CD4-positive, alpha-beta T cell treated with Interleukin-4 for 4 hours (primary cell): ENCODE measurements at regions not wholly inside any gene's neighbourhood (a gene's known extent, or its start where the extent isn't known, plus 50 kb on each side); places are given as distances from the start of the nearest gene placed in this dataset.
"Not testable (repeated sequence)": the region's sequence is repeated elsewhere in the genome, so short reads cannot be mapped to it uniquely, and the experiment has no call there.

Source experiments
- DNase-seq: peaks from one replicate; pipeline ENCODE4 v3.0.0-alpha.2; 2020

DNA sequence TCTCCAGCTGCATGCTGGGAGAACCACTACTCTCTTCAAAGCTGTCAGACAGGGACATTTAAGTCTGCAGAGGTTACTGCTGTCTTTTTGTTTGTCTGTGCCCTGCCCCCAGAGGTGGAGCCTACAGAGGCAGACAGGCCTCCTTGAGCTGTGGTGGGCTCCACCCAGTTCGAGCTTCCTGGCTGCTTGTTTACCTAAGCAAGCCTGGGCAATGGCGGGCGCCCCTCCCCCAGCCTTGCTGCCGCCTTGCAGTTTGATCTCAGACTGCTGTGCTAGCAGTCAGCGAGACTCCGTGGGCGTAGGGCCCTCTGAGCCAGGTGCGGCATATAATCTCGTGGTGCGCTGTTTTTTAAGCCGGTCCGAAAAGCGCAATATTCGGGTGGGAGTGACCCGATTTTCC is 215.0 kb downstream of the STIM2 start:
- not testable (repeated sequence) for DNase-seq

DNA sequence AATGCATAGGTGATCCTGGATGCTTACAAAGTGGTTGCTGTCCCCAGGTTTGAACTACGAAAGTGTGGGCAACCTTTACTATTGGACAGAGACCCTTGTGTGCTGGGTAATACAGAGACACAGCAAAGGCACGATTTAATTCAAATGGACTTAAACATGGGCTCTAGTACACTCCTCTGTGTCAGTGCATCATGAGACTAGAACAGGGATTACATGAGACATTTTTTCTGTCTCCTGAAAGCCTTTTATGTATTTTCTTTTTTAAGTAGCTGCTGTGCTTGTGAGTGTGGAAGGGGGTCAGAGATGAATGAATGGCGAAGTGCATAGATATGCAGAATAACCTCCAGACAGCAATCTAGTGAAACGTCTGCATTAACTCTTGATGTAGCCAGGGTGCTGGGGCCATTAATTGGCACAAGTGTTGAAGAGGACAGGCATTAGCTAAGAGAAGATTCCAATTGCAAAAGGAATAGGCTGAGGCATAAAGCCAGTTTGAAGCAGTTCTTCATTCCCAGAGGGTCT is 218.4 kb downstream of the STIM2 start:
- DNase-seq = no peak

DNA sequence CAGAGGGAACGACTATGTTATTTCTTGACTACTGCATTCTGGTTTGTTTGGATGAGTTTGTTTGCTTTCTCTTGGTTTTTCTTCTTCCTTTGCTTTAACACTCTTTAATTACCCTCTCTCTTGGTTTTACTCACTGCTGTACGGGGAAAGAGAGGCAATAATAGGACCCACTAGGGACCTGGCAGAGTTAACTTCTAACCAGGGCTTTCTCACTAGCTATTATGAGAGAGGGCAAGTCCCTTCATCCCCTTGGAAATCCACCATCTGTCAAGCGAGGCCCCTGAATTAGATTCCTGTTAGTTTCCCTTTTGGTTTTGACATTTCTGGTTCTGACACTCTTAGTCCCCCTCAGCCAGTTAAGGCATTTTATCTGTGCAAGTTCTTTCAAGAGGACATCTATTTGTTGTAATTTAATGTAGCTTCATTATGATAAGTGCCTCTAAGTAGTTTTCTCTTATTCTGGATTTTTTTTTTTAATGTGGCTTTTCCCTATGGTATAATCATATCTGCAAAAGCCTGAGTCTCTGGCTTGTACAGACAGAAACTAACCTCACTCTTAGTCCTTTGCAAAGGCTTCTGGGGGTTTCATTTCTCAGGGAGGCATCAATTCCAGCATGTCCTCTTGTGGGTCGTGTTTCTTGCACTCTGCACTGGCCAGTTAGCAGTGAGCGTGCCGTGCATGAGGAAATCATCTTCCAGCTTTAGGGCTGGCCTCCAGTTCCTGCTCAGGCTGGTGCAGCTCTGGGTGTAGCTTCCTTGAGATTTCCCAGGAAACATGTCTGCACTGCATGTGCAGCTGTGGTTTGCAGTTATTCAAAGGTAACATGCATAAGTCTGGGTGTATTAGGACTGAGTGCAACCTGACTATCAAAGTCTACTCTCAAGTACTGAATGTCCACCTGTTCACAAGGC is 221.3 kb downstream of the STIM2 start:
- DNase-seq = no peak

DNA sequence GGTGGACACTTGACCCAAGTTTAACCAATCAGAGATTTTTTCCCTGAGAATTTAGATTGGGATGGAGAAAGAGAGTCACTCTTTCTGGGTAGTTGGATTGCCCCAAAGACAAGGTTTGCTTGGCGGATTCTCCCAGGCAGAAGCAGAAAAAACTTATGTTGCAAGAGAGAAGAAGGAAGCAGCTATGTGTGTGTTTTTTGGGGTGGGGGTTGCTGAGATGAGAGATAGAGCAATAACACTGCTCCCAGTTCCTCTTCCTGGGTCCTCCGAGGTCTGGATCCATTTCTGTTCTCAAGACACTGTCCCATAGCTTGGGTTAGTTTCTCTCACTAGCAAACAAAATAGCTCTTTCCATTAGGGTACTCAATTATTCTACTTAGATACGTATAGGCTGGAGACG is 222.1 kb downstream of the STIM2 start:
- DNase-seq = no peak

DNA sequence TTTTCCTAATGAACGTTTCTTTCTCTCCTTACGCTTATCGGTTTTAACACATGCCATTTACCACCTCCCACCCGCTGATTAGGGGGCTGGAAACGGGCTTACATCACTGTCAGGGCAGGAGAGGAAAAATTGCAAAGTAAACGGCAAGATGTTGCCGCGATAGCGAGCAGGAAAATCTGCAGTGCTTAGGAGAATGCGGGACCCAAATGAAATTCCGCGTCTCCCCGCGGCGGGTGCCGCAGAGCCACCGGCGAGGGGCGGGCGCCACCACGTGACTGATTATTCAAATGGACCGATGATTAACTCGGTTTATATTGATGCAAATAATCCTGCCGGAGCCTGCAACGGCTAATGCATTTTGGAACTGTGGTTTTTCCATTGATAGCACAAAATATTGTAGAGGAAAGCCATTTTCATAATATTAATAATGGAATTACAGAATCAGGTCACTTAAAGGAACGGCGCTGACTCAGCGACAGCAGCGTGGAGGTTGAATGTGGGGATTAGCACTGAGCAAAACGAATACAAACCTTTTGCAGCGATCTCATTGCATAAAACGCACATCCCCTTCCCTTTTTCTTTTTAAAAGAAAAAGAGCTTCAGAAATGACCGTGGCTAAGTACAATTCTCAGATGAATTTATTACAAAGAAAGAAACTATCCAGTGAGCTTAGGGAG is 224.2 kb downstream of the STIM2 start:
- DNase-seq = peak; percentile 6

DNA sequence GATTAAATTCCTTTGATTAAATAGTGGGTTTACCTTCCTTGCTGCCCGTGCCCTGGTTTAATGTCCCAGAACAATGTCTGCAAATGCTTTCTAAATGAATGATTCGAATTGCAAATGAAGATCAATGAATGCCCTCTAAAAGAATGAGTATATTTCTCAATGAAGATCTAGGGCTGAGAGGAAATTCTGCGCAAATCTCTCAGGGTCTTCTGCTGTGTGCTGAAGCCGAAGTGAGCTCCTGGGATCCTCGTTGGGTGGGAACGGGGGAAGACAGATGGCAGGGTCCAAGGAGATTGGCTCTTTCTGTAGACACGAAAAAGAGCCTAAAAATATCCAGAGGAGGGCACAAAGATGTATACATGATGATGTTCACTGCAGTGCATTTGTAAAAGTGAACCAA is 224.8 kb downstream of the STIM2 start:
- DNase-seq = no peak

DNA sequence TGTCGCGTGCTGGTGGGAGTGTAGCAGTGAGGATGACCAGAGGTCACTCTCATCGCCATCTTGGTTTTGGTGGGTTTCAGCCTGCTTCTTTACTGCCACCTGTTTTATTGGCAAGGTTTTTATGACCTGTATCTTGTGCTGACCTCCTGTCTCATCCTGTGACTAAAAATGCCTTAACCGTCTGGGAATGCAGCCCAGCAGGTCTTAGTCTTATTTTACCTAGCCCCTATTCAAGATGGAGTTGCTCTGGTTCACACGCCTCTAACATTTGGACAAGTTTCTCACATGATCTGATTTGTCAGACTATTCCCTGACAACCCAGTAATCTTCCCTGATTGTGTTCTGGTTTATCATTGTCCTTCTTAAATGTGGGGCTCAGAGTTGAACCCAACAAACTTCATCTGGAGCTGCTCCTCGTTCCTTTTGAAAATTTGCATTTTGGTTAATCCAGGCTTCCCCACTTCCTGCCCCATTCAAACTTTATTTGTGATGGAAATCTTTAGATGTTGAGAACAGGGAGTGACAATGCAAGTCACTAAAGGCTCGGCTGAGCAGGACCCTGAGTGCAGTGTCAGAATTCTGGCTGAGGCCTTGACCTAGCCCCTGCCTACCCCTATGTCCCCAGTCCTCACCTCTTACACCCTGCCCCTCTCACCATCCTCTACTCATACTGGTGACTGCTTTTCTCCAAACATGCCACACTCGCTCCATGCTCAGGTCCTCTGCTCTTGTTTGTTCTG is 226.8 kb downstream of the STIM2 start:
- no peak for DNase-seq

DNA sequence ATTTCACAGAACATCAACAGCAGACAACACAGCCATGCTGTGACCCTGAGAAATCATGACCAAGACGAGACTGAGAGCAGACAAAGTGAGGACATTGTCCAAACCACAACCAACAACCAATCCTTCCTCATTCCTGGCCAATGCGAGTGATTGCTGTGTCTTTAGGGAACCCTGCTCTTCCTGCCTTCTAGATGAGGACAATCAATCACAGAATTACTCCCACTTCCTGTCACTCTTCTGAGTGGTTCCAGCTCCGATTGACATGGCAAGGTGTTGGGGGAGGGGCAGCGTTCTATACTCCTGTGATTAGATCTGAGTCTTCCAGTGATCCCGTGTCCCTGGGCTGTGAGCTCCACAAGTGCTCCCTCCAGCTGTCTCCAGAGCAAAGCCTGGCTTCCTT is 227.8 kb downstream of the STIM2 start:
- DNase-seq = no peak

DNA sequence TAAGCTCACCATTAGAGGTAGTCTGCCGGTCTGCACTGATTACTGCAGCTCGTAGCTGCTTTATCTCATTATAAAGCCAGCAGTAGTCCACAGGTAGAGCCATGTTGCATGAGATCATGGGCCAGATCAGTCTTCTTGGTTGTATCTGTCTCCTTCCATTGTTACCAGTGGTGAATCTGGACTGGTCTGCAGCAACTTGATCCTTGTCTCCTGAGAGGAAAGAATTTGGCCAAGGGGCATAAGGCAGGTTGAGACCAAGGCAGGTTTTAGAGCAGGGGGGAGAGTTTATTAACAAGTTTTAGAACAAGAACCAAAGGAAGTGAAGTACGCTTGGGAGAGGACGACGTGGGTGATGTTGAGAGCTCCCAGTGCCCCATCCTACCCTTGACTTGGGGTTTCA is 228.5 kb downstream of the STIM2 start:
- DNase-seq = no peak

DNA sequence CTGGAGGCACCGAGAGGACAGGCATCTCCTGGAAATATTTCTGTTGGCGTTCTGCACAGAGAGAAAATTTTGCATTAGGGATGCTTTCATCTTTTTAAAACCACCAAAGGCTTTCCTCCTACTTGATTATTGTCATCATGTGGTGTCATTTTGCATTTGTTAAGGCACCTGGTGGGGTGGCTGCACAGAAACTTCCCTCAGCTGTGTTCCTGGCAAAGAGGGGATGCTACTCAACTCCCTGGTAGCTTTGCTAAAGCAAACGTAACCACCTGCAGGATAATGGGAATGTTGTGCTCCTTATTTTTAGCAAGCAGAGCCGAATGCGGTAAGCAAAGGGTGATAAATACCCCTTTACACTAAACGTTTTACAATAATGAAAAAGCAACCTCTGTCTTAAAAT is 229.8 kb downstream of the STIM2 start:
- no peak for DNase-seq

DNA sequence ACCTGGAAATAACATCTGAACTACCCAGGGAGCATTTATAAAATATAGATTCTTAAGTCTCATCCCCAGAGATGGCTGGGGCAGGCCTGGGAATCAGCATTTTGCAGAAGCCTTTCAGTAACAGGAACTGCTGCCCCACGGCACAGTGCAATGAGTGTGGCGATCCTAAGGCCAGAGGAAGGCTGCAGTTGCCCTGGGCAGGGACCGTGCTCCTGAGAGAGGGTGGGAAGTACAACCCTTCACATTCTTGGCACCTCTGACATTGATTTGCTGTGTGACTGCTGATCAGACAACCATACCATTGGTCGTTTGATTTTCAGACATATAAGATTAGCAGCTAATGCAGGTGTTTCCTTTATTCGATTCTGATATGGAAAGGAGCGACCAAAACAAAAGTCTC is 233.6 kb downstream of the STIM2 start:
- no peak for DNase-seq

DNA sequence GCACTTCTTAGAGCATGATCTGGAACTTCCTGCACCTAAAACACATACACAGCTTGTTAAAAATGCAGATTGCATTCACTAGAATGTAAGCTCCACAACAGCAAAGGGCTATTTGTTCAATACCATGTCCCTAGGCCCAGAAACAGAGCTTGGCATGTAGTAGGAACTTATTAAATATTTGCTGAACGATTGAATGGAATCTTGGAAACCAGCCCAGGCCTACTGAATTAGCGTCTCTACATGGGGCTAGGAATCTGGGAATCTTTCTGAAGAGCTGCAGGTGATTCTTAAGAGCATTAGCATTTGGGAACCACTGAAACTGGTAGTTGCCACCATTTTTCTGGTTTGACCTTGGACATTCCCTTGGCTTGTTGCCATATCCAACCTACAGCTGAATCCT is 234.1 kb downstream of the STIM2 start:
- DNase-seq = no peak

DNA sequence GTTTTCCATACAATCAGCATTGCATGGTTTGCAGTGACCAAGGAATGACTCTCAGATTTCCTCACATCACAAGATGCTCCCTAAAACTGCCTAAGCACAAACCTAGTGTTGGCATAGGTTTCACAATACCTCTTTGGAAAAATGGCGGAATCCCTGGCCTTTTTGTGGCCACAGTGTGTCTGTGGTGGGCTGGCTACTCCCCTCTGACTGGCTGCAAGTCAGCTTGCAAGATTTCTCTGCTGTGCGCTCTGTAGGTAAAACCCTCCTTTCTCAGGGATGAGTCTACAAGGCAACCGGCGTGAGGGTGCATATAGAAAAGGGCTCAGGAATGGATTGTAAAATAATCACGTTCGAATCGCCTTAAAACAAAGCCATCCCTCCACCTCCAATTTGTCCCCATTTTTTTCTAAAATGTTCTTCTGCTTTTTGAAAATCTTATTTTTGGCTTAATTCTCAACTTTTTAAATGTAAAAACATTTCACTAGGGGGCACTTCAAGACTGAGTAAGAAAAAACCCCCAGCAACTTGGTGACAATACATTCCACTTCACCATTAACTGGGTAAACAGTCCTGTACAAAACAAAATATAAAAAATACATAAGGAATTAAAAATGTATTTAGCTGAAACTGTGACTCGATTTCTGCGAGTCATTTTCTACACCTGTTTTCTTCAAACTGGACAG is 235.6 kb downstream of the STIM2 start:
- no peak for DNase-seq

DNA sequence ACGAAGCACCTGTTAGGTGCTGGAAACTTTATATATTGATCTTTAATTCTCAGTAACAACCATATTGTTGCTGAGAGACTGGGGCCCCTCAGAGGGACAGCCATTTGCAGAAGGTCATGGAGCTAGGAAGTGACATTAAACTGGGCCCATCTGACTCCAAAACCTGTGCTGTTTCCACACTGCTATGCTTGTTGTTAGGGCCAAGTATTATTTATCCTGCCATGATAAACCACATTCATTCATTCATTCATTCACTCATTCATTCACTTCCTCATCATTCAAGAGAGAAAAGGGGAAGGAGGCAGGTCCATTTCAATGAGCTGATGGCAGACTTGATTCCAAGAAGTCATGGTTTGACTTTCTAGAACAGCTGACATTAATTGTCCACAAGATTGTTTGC is 237.4 kb downstream of the STIM2 start:
- no peak for DNase-seq

DNA sequence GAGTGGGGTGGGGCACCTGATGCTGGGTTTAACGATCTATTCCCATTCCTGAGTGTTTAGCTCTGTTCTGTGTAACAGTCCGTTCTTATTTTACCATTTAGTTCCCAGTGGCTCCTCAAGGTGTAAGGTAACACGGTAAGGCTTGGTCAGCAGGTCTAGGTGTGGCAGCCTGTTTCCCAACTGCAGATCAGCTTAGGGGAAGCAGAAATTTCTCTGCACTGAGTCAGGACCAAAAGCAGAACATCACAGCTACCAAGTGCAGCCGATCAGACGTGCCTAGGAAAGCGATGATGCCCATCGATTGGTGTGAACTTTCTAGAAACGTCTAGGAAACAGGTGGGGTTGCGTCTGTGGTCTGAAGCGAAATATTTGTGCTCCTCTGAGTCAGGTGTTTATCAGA is 240.1 kb downstream of the STIM2 start:
- DNase-seq = no peak

DNA sequence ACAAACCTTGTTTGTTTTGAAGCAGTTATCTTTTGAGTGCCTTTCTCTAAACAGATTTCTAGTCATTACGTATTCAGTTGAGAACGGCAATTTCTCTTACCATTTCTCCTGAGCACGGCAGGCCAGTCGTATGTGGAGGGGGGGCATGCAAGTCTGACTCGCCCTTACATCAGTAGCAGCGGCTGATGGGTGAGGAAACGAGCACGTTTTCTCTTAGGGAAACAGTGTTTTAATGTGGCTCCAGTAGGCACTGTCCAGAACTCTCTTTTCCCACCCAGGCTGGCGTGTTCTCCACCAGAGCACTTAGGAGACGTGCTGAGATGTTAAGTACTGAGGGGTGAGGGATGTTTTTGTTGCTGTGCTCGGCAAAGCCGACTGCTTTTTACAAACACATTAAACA is 240.5 kb downstream of the STIM2 start:
- no peak for DNase-seq

DNA sequence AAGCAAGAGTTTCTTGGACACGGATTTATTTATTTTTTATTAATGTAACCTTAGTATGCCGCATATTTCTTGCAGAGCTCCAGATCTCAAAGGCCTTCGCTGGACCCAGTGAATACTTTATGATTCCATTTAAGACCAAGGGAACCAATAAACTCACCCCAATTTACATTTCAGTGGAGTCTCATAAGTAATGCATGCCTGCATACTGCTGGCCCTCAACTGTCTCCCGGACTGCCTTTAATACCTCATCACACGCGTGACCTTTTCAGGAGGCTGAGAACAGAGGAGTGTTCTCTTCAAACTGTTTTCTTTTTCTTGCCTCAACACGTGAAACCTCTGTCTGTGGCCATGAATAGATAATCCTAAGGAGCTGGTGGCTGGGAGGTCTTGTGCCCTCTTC is 240.9 kb downstream of the STIM2 start:
- DNase-seq = no peak

DNA sequence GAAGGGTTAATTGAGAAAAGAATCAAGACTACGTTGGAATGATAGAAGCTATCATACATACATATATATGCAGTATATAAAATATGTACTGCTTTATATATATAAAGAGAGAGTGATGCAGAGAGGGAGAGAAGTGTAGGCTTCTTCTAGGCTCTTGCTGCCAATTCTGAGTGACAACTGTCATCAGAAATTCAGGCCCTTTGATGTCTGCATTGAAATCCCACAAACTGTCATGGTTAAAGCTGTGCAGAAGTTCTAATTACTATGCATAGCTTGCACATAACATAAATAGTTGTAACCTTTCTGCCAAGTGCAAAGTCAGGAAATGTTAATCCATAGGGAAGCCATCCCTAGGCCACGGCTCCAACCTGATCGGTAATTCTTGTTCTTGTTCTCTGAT is 251.0 kb downstream of the STIM2 start:
- no peak for DNase-seq

DNA sequence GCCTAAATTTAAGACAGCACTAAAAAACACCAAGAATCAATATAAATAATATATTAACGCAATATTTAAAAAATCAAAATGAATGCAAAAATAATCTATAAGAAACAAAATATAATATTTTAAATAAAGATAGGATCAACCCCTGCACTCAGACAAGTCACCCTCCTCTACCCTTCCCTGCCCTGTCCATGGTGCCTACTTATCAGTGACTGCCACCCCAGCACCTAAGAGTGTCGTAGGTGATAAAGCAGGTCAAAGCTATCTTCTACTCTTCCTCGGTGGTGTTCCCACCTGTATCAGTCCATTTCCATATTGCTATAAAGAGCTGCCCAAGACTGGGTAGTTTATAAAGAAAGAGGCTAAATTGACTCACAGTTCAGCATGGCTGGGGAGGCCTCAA is 251.9 kb downstream of the STIM2 start:
- DNase-seq = no peak

DNA sequence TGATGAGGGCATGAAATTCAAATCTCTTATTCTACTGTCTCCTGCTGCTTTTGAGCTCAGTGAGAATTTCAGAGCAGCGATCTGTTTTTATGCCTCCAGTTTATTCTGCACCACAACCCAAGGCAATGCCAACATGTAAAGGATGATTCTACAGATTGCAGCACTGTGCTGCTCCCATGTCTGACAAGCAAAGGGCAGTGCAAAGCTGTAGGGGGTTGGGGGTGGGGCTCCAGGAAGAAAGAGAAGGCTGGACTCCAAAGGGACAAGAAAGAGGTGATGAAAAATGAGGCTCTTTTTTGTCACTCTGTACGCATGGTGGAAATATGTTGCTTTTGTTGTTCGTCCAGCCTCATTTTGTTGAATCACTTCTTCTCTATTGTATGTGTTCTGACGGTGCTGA is 254.6 kb downstream of the STIM2 start:
- DNase-seq = no peak

DNA sequence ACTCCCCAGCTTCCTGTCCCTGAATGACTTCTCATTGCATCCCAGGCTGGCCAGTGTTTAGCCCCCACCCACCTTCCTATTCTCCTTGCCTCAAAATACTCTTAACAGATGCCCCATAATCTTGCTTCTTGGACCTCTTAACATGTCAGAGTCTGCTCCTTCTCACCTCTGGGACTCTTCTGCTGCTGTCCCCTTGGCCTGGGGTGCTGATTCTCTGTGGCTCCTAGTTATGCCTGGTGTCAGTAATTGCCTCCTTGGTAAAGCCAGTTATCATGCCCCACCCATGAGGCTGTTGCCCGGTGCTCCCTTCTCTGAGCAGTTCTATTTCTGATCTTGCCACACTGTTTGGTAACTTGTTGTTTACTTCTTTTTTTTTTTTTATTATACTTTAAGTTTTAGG is 256.8 kb downstream of the STIM2 start:
- DNase-seq = no peak

DNA sequence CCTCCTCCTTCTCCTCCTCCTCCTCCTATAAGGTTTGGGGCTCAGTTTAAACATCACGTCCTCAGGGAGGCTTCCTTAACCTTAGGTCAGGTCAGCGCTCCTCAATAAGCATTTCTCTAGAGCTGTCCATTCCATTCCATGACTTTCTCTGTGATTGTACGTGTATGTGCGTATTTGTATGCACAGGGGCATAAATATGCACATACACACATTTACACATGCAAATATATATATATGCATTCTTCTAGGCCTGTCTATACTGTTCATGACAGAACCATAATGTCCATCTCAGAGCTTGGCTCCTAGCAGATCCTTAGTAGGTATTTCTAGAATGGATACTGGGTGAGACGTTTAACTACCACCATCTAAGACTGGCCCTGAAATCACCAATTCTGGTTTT is 258.6 kb downstream of the STIM2 start:
- no peak for DNase-seq

DNA sequence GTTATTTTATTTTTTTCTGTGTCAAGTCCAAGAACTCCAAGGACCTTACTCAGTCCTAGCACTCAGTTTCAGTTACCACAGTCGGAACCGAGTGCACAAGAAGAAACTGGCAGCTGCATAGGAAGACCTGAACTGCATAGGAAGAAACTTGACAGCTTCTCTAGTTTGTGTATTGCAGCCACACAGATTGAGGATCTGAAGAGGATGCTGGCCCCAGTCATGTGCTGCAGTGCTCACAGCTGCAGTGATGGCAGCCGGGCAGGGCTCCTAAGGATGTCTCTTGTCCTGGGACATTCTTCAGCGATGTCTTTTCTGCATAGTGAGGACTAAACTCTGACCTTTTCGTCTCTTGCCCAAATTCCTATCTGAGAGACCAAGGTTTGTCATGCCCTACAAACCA is 261.2 kb downstream of the STIM2 start:
- DNase-seq = no peak
